GM10248 (cell line): ENCODE measurements at regions not wholly inside any gene's neighbourhood (a gene's known extent, or its start where the extent isn't known, plus 50 kb on each side); places are given as distances from the start of the nearest gene placed in this dataset.
"Not testable (repeated sequence)": the region's sequence is repeated elsewhere in the genome, so short reads cannot be mapped to it uniquely, and the experiment has no call there.

ENCODE experiments used
- CTCF ChIA-PET: fragments of 300-600 bp; sonication (Branson Sonifier 250); formaldehyde crosslinking; extraction: SDS; loops from one replicate; lab custom pipeline; 2021; ENCODE audit warnings: antibody characterized with exemption; lab: Yijun Ruan, JAX
- POLR2A ChIA-PET: fragments of 350-650 bp; sonication (Branson Sonifier 250); formaldehyde crosslinking; extraction: SDS; loops from one replicate; lab custom pipeline; 2020; ENCODE audit warnings: antibody characterized with exemption; lab: Yijun Ruan, JAX
- DNase-seq: peaks from one replicate; pipeline ENCODE4 v3.0.0; 2012; ENCODE audit errors: extremely low spot score
- TF ChIP-seq, protein P1 (sequence below): IDR thresholded peaks from 2 replicates; pipeline ENCODE4 v1.5.1; 2012; ENCODE audit warnings: mild to moderate bottlenecking, low read depth; ENCODE audit errors: extremely low read depth, missing control alignments, control extremely low read depth

GRCh38 chr1:242824435-242824834, 299.9 kb upstream of the PLD5 start:
- POLR2A ChIA-PET: no interaction called here
- TF ChIP-seq, protein P1, sequence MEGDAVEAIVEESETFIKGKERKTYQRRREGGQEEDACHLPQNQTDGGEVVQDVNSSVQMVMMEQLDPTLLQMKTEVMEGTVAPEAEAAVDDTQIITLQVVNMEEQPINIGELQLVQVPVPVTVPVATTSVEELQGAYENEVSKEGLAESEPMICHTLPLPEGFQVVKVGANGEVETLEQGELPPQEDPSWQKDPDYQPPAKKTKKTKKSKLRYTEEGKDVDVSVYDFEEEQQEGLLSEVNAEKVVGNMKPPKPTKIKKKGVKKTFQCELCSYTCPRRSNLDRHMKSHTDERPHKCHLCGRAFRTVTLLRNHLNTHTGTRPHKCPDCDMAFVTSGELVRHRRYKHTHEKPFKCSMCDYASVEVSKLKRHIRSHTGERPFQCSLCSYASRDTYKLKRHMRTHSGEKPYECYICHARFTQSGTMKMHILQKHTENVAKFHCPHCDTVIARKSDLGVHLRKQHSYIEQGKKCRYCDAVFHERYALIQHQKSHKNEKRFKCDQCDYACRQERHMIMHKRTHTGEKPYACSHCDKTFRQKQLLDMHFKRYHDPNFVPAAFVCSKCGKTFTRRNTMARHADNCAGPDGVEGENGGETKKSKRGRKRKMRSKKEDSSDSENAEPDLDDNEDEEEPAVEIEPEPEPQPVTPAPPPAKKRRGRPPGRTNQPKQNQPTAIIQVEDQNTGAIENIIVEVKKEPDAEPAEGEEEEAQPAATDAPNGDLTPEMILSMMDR: no peak
- DNase-seq: no peak
- CTCF ChIA-PET: no interaction called here

DNA sequence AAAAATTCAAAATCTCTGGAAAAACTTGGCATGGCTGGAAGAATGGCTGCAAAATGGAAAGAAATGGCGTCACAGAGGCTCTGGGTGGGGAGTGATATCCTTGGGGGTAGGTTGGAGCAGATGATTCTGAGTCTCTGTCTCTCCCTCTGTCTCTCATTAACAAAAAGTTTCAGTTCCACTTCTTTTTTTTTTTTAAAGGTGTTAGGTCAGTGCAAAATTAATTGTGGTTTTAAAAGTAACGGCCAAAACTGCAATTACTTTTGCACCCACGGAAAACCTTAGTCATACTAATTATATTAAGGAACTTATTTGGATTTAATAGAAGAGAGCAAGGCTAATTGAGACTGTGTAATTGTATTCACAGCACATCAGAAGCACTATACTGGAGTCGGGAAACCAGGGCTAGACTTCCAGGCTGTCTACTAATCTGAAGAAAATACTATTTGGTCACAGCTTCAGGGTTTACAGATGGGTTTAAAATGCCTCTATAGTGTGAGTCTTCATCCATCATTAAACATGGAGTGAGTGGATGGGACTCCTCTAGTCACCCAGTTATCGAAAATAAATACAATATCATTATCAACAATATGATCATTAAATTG, 289.1 kb upstream of the PLD5 start:
- peak; percentile 21 for DNase-seq
- CTCF ChIA-PET: no interaction called here
- TF ChIP-seq, protein P1: no peak
- POLR2A ChIA-PET: no interaction called here

DNA sequence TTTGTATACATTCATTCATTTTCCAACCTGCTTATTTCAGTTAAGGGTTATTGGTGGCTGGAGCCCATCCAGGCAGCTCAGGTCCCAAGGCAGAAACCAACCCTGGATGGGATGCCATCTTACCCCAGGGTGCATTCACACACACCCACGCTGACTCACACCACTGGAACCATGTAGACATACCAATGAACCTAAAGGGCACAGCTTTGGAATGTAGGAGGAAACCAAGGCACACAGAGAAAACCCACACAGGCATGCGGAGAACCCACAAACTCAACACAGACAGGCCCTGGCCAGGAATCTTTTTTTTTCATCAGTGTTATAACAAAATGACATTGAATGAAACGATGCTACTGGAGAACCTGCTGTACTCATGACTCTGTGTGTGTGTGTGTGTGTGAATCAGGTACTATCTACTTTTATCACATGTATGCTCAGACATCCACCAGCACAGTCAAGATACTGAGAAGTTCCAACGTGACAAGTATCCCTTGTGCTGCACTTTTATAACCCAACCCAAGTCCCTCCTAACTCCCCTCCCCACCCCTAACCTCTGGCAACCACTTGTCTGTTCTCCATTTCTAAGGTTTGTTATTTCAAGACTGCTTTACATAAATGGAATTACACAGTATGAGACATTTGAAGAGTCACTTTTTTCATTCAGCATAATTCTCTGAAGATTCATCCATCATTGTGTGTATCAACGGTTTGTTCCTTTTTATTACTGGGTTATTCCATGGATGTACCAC, 286.8 kb upstream of the PLD5 start:
- TF ChIP-seq, protein P1: no peak
- POLR2A ChIA-PET: no interaction called here
- no peak for DNase-seq
- CTCF ChIA-PET: no interaction called here

- ChIA-PET CTCF (interaction anchor here (1.1 kb wide), 1 partner anchor 12 kb away, joined by 4 read pairs; no protein-coding TSS in a partner anchor), POLR2A (no interaction called here)
- DNase-seq: no peak
- TF ChIP-seq, protein P1: no peak
These were observed 281.8 kb upstream of the PLD5 start for GRCh38 chr1:242806324-242806723.

DNA sequence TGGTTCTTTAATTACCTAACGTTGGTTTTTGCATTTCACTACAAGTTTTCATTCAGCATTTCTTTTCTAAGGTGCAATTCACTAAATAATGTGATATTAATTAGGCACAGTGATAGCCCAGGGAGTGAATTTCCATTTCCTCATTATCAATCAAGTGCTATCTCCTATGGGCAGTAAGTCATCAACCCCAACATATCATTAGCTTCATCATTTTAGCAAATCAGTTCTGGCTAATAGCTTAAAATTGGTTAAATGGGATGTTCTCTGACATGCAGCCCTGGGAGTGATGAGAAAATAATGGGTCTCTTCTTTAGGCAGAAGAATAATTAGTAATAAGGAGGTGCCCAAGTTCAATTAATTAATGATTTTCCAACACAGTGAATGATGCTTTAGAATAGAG, 280.9 kb upstream of the PLD5 start:
- POLR2A ChIA-PET, CTCF ChIA-PET, DNase-seq: not testable (repeated sequence)

DNA sequence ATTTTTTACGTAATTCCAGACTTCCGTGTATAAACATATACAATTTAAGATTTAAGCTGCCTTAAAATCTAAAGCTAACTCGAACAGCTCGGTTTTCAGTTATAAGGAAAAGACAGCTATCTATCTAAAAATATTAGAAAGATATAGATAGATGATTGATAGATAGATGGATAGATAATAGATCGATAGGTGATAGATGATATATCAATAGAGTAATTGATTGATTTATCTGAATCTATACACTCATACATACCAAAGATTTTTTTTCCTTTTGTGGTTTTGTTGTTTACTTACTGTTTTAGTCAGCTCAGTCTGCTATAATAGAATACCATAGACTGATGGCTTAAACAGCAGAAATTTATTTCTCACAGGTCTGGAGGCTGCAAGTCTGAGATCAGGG, 278.5 kb upstream of the PLD5 start:
- TF ChIP-seq, protein P1: no peak
- no peak for DNase-seq
- POLR2A ChIA-PET: no interaction called here
- CTCF ChIA-PET: no interaction called here

DNA sequence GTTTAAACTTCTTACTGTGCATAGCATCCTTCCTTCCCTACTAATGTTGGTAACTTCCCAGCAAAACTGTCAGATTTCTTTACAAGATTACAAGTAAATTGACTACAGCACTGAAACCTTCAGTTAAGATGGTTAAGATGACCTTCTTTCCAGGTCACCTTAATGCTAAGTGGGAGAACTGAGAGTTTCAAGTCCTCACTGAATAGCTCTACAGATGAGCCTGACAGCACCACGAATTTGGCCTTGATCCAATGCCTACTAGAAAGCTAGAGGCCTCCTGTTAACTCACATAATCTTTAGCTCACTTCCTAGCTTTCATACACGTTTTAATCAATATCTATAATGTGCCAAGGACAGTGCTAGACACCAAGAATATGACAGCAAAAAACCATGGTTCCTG, 276.0 kb upstream of the PLD5 start:
- ChIA-PET CTCF (interaction anchor here (1.2 kb wide), 1 partner anchor 41 kb away, joined by 3 read pairs; no protein-coding TSS in a partner anchor), POLR2A (no interaction called here)
- DNase-seq: no peak
- TF ChIP-seq, protein P1: no peak
